AG10803 (cell line): ENCODE measurements at regions not wholly inside any gene's neighbourhood (a gene's known extent, or its start where the extent isn't known, plus 50 kb on each side); places are given as distances from the start of the nearest gene placed in this dataset.
A peak's percentile ranks its signal among the peaks of the same experiment; 100 is the strongest.

Experiments used
- DNase-seq: peaks from one replicate; pipeline ENCODE4 v3.0.0; 2010; ENCODE audit warnings: low read depth
- H3K4me3 ChIP-seq: 2 replicates; pipeline ENCODE4 v1.5.1; 2011; ENCODE audit warnings: mild to moderate bottlenecking, low read length, control low read depth
- TF ChIP-seq, protein P1 (sequence below): conservative IDR thresholded peaks from 2 replicates; pipeline ENCODE4 v1.5.1; 2011; ENCODE audit warnings: mild to moderate bottlenecking, low read length, control low read depth, inconsistent platforms

DNA sequence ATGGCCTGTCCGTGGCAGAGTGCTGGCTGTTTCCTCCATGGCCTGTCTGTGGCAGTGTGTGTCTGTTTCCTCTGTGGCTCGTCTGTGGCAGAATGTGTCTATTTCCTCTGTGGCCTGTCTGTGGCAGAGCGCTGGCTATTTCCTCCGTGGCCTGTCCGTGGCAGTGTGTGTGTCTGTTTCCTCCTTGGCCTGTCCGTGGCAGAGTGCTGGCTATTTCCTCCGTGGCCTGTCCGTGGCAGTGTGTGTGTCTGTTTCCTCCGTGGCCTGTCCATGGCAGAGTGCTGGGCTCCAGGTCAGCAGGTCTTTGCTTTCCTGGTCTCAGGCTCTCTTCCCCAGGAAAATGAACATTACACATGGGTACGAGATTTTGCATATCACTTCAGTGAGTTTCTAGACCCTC, 138.4 kb upstream of the IPO9 start:
- no peak for DNase-seq
- TF ChIP-seq, protein P1, sequence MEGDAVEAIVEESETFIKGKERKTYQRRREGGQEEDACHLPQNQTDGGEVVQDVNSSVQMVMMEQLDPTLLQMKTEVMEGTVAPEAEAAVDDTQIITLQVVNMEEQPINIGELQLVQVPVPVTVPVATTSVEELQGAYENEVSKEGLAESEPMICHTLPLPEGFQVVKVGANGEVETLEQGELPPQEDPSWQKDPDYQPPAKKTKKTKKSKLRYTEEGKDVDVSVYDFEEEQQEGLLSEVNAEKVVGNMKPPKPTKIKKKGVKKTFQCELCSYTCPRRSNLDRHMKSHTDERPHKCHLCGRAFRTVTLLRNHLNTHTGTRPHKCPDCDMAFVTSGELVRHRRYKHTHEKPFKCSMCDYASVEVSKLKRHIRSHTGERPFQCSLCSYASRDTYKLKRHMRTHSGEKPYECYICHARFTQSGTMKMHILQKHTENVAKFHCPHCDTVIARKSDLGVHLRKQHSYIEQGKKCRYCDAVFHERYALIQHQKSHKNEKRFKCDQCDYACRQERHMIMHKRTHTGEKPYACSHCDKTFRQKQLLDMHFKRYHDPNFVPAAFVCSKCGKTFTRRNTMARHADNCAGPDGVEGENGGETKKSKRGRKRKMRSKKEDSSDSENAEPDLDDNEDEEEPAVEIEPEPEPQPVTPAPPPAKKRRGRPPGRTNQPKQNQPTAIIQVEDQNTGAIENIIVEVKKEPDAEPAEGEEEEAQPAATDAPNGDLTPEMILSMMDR: no peak
- no peak overlapping the region for H3K4me3 ChIP-seq

DNA sequence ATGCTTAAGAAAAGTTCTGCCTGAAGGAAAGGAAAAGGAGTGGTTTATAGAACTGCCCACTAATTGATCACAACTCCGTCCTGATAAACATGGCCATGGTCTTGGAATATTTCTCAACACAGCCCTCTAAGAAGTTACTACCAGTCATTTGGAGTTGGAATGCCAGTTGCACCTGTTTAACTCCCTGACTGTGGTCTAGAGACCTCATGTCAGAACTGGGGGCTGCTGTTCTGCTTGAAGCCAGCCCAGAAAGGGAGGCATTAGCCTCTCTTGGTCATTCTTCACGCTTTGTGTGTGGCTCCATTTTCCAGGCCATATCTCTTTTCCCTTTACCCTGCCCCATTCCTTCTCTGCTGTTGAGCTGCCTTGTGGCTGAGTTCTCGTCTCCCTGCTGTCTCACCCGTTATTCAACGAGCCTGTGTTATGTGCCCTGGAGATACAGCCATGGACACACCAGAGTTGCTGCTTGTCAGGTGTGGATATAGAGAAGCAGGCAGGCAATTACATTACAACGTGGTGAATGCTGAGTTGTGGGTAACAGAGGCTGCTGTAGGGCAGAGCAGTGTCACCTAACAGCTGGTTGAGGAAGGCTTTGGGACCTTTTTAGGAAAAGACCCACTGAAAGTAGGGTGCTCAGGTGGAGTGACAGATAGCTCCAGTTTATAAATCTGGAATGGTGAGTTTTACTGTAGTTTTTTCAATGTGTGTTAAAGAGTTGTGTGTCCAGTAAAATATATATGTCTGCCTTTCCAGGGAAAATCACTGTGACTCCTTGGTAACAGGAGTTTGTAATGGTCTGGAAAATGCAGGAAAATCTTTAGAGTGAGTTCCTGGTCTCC, 137.0 kb upstream of the IPO9 start:
- no peak overlapping the region for H3K4me3 ChIP-seq
- DNase-seq: no peak
- TF ChIP-seq, protein P1: no peak

DNA sequence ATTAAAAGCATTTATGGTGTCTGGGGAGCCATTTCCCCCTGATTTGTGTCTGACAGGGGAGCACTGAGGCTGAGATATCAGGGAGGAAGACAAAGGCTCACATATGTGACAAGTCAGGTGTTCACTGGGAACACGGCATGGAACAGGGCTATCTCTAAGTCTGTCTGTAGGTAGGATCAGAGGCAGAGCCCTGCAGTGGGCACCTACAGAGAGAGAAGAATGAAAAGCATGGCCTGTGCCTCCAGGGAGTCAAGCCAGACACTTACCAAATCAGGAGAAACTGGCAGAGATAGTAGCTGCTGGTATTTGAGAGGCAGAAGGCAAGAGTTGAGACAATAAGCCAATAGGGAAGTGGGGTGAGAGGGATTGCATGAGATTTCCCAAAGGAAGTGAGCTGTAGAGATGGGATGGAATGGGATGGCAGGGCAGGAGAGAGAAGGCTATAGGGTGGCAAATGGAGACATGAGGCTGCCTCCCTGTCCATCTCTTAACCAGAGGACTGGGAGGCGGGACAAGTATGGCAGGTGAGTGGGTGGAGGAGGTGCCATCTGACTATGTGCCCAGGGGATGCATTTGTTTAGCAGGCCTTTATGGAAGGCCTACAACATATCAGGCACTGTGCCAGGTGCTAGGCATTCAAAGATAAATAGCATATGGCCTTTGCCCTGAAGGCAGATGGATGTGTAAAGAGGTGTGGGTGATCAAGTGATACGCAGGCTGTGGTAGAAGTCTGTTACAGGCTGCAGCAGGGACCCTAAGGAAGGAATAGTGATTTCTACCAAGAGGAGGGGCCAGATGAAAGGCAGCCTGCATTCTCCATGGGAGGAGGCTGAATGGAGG, 136.2 kb upstream of the IPO9 start:
- H3K4me3 ChIP-seq: no peak overlapping the region
- TF ChIP-seq, protein P1: no peak
- DNase-seq: peak; percentile 55

DNA sequence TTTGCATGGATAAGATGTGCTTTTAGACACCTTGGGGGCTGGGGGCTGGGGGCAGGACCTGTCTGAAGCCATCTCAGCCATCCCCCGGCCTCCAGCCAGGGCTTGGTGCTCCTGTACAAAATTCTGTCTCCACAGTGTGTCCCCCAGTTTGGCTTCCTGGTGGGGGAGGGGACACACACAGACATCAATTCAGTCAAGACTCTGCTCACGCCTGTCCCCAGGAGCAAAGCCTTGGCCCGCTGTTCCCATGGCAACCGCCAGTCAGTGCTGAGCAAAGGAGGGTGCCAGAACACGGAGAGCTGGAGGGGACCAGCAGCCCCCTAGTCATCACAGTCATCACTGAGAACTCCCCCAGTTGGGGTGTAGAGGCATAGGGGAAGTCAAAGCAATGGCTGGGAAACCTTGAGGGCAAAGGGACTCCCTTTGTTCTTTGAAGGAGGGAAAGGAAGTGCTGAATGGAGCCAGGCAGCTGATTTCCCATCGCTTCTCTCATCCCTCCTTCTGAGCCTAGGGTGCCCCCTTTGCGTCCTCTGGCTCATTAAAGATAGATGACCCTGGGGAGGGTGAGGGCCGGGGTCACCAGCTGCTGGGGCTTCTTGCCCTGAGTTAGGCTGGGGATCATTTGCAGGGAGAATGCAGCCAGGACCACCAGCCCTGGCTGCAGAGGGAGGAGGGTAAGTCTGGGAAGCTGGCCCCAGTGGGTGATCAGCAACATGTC, 134.9 kb upstream of the IPO9 start:
- DNase-seq: no peak
- TF ChIP-seq, protein P1: no peak
- H3K4me3 ChIP-seq: no peak overlapping the region

DNA sequence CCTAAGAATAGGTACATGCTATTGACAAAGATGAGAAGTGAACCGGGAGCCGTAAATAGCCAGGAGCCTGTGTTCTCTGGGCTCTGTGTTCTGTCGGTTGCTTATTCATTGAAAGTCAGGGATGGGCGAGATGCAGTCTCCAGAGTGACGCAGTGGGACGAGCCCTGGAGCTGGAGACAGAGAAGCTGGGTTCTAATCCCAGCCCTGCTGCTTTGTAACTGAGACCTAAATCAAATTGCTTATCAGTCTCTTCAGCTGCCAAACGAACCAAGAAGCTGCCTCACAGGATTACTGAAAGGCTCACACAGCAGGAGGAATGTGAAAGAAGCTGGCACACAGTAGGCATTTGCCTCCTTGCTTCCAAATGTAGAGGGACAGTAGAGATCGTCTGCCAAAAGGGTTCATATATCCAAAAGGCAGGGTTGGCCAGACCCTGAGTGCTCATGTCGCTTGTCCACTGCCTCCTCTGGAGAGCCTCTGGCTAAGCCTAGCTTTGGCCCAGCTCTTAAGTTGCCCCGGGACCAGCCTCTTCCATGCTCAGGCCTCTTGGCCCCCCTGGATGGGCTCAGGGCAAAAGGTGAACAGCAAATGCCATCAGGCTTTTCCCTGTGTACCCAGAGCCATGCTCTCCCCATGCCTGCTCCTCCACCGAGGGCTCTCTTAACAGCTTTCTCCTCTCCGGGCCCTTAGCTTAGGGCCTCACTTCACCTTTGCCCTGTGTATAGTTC, 134.2 kb upstream of the IPO9 start:
- TF ChIP-seq, protein P1: no peak
- no peak overlapping the region for H3K4me3 ChIP-seq
- DNase-seq: no peak

DNA sequence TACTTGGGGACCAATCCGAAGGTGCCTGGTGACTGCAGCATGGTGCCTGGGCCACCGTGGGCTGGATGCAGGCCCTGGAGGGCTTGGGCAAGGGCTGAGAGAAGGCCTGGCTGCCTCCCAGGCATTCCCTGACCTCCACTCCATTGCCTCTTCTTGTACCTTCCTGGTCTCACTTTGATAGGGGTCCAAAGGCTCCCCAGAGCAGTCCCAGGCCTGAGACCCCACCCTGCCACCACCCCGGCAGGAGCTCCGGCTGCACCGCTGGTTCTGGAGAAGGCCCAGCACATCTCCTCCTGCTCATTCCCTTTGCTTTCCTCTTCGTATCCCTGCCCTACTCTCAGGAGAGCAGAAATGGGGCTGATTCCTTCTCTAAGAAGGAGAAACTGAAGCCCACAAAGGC, 133.3 kb upstream of the IPO9 start:
- H3K4me3 ChIP-seq: no peak overlapping the region
- no peak for DNase-seq
- TF ChIP-seq, protein P1: no peak
